HG02642 (cell line): ENCODE measurements at regions not wholly inside any gene's neighbourhood (a gene's known extent, or its start where the extent isn't known, plus 50 kb on each side); places are given as distances from the start of the nearest gene placed in this dataset.
A peak's percentile ranks its signal among the peaks of the same experiment; 100 is the strongest.
"Not testable (repeated sequence)": the region's sequence is repeated elsewhere in the genome, so short reads cannot be mapped to it uniquely, and the experiment has no call there.

Source experiments
- ATAC-seq: cut with Tn5 transposase; IDR thresholded peaks from one replicate; pipeline ENCODE4 v1.9.1; 2021; ENCODE audit warnings: mild to moderate bottlenecking; ENCODE audit not compliant: unreplicated experiment, poor library complexity

DNA sequence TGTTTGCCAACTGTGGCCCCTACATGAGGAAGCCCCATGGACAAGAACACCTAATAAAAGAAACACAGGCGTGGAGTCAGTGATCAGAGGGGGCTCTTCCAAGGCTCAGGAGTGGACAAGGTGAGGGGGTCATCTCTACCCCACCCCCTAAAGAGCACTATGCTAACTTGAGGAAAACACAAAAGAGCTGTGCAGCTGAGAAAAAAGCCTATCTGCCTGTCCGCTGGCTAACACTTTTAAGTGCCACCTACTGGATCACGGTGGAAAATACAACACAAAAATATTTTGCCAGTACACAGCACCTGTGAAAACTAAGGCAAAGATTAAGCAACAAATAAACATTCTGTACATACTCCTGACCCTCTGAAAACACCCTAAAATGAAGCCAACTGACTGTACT is 53.1 kb upstream of the COBL start:
- ATAC-seq, result no peak

DNA sequence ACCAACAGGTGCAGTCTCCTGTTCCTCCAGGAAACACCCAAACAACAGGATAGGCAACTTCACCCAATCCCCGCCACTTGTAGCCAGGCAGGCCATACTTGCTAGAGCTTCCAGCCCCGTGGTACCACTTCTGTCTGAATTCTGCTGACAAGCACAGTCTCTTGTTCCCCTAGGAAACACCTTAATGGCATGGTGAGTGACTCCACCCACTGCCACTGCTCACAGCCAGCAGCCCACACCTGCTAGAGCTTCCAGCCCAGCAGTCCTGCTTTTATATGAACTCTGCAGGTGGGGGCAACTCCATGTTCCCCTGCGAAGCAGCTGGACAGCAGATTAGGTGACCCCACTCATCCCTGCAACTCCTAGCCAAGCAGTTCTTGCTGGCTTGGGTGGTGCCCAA is 52.6 kb upstream of the COBL start:
- not testable (repeated sequence) for ATAC-seq

DNA sequence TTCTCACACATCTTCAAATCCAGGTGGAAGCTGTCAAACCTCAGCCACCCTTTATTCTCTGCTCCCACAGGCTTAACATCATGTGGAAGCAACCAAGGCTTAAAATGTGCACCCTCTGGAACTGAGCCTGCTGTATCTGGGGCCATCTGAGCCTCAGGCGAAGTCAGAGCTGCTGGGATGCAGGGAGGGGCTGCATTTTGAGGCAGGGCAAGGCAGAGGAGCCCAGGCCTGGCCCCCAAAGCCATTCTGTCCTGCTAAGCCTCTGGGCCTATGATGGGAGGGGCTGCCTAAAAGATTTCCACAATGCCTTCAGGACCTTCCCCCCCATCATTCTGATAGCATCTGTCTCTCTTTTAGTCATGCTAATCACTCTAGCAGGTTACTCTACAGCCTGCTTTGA is 51.7 kb upstream of the COBL start:
- no peak for ATAC-seq

DNA sequence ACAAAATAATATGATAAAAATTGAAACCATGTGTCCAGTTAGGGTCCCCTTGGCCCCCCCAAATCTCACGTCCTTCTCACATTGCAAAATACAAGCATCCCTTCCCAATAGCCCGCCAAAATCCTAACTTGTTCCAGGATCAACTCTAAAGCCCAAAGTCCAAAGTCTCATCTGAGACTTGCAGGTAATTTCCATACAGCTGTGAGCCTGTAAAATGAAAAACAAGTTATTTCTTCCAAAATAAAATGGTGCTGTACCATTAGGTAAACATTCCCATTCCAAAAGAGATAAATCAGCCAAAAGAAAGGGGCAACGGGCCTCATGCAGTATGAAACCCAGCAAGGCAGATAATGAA is 51.0 kb upstream of the COBL start:
- ATAC-seq, result no peak

DNA sequence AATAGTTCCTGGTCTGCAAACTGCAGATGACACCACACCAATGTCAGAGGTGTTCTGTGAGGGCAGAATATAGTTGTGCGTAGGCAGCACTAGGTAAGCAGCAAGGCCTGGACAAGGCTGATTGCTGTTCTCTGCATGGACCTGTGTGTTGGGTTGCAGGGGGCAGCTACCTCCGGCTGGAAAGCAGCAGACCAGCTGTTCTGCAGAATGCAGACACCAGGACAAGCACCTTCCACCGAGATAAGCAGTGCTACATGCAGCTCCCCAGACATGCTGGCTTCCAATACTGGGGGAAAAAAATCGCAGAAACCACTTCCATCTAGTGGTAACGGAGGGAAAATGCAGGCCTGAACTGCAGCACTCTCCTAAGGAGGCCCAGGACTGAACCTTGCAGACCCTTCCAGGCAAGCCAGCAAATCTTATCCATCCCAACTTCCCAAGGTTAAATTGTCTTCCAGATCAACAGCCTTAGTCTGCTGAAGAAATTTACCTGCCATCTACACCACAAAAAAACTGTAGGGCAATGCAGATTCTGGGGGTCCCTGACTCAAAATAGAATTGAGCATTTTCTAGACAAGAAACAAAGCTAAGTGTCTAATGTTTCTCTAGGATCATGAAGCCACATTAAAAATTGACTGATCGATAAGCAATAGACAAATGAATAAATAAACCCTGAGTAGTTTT is 50.5 kb upstream of the COBL start:
- ATAC-seq, result peak; percentile 71
